Cardiac fibroblast (primary cell): ENCODE measurements at regions not wholly inside any gene's neighbourhood (a gene's known extent, or its start where the extent isn't known, plus 50 kb on each side); places are given as distances from the start of the nearest gene placed in this dataset.

Source experiments
- DNase-seq, 2 donors: peaks; one replicate each; pipeline versions ENCODE4 v3.0.0 to v3.0.0-alpha.2; 2010; ENCODE audit warnings: low read depth in 2 of 2
- H3K4me3 ChIP-seq, 2 donors: replicated peaks in 1 of 2; 1 replicate in 1 of 2; 2 replicates in 1 of 2; pipeline ENCODE4 v1.5.1; 2011; ENCODE audit warnings: low read depth in 2 of 2, low read length in 2 of 2, mild to moderate bottlenecking in 2 of 2, moderate library complexity in 1 of 2
- CTCF ChIP-seq: IDR thresholded peaks from one replicate; pipeline ENCODE4 v1.5.1; 2011; ENCODE audit warnings: low read depth, mild to moderate bottlenecking, low read length, inconsistent platforms

- H3K4me3 ChIP-seq: no peak overlapping the region
- no peak for DNase-seq
- no peak for TF ChIP-seq CTCF
Measured at GRCh38 chr3:88369767-88370166, 220.0 kb downstream of the C3orf38 start.

GRCh38 chr3:88385090-88385489 is 235.3 kb downstream of the C3orf38 start:
- TF ChIP-seq CTCF: no peak
- H3K4me3 ChIP-seq: no peak overlapping the region
- no peak for DNase-seq

DNA sequence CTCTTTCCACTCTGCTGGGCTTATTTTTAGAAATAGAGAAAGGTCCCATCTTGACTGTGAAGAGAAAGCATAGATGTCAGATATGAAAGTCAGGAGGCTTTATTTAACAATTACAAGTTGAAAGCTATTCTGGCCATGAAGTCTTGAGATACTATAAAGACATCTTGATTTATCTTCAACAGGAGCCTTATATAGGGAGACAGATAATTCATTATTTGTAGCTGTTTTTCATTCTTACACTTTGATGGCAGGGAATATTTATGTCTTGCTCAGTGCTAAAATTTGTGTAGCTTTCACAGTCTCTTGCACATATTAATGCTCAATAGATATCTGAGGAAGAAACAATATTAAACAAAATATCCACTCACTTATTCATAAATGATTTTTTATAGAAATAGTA is 248.8 kb downstream of the C3orf38 start:
- no peak overlapping the region for H3K4me3 ChIP-seq
- no peak for DNase-seq
- no peak for TF ChIP-seq CTCF

DNA sequence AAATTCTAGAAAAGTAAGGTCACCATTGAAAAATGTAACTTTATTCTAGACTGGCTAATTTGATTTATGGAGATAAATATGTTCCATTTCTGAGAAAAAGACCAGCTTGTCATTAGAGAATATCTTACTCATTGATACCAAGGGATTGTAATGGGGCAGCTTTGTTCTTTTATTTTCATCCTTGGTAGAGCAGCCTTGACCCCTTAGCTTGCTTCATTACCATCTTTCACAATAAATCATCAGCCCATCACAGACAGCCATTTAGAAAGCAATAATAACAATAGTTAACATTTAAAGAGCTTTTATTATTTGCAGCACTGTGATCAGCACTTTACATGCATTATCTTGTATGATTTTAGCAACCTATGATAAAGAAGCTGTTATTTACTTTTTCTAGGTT is 253.6 kb downstream of the C3orf38 start:
- TF ChIP-seq CTCF: no peak
- no peak overlapping the region for H3K4me3 ChIP-seq
- no peak for DNase-seq

DNA sequence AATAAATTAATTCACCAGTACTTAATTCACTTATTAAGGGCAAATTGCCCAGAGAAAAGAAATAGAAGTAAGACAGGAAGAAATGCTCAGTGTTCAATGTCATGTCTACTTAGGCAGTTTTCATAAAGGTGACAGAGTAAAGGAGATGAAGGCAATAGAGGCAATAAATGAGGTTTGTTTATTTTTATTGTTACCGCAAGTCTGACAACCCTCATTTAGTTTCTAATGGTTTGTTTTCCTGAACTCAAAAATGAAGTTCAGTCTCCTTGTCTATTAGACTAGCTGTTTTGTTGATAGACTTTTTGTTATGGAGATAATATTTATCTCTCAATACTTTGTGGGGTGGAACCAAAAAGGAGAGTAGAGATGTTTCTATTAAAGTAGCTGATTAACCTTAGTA is 258.3 kb downstream of the C3orf38 start:
- no peak for TF ChIP-seq CTCF
- DNase-seq: no peak
- H3K4me3 ChIP-seq: no peak overlapping the region

DNA sequence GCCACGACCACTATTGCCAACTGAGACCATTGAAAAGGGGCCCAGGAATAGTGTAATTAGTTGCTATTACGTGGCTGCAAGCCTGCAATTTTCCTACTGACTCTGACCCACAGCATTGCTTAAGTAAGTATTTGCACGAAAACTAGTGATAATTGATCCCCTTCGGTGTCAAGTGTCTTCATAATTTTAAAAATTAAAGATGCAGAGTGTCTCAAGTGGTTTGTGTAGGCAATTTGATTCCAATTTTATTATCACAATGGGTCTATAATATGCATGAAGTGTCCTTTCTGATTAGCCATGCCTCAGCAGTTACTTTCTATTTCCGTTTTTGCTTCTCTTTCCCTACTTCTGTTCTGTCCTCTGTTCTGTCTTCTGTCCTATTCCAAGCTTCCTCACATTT is 259.2 kb downstream of the C3orf38 start:
- DNase-seq: no peak
- no peak for TF ChIP-seq CTCF
- no peak overlapping the region for H3K4me3 ChIP-seq

GRCh38 chr3:88410259-88410658 is 260.5 kb downstream of the C3orf38 start:
- no peak for DNase-seq
- no peak overlapping the region for H3K4me3 ChIP-seq
- TF ChIP-seq CTCF: no peak
